Keratinocyte (primary cell): ENCODE measurements at regions not wholly inside any gene's neighbourhood (a gene's known extent, or its start where the extent isn't known, plus 50 kb on each side); places are given as distances from the start of the nearest gene placed in this dataset.

ENCODE experiments used
- EZH2 ChIP-seq: IDR thresholded peaks from one replicate; pipeline ENCODE4 v1.6.1; 2012; ENCODE audit warnings: inconsistent platforms, mild to moderate bottlenecking, low read length, moderate library complexity
- TF ChIP-seq, protein P1 (sequence below), 3 experiments: IDR thresholded peaks in 1 of 3; conservative IDR thresholded peaks in 1 of 3; optimal IDR thresholded peaks in 1 of 3; 2 replicates in 2 of 3; 3 replicates in 1 of 3; pipeline versions ENCODE3 to v1.5.1; 2011; ENCODE audit warnings: low read length in 3 of 3, mild to moderate bottlenecking in 3 of 3, moderate library complexity in 2 of 3, control low read depth in 1 of 3, inconsistent platforms in 1 of 3; ENCODE audit not compliant: insufficient read depth in 2 of 3; ENCODE audit errors: extremely low read depth in 1 of 3

DNA sequence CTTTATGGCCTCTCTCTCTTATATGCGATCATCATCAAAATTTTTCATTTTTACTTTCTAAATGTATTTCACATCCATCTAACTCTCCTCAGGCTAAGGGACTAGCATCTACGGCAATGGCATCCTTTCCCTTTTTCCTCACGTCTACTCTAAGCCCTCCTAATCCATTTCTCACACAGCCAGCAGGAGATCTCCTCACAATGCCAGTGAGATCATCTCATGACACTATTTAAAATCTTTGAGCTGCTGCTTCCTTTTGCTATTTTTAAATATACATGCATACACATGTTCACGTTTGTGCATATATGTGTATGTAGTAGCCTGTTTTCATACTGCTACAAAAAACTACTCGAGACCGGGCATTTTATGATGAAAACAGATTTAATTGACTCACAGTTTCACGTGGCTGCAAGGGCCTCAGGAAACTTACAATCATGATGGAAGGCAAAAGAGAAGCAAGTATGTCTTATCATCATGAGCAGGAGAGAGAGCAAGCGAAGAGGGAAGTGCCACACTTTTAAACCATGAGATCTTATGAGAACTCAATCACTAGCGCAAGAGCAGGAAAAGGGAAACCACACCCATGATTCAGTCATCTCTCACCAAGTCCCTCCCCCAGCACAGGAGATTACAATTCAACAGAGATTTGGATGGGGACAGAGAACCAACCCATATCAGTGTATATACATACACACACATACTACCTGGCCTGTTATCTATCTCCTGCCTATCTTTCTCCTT is 599.2 kb upstream of the ROBO1 start:
- TF ChIP-seq, protein P1, sequence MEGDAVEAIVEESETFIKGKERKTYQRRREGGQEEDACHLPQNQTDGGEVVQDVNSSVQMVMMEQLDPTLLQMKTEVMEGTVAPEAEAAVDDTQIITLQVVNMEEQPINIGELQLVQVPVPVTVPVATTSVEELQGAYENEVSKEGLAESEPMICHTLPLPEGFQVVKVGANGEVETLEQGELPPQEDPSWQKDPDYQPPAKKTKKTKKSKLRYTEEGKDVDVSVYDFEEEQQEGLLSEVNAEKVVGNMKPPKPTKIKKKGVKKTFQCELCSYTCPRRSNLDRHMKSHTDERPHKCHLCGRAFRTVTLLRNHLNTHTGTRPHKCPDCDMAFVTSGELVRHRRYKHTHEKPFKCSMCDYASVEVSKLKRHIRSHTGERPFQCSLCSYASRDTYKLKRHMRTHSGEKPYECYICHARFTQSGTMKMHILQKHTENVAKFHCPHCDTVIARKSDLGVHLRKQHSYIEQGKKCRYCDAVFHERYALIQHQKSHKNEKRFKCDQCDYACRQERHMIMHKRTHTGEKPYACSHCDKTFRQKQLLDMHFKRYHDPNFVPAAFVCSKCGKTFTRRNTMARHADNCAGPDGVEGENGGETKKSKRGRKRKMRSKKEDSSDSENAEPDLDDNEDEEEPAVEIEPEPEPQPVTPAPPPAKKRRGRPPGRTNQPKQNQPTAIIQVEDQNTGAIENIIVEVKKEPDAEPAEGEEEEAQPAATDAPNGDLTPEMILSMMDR (optimal IDR thresholded peaks at IDR 0.05 in 1 of 3, IDR thresholded peaks at IDR 0.05 in 1 of 3, conservative IDR thresholded peaks at IDR 0.05 in 1 of 3; ENCODE audit: extremely low read depth in 1 of 3, insufficient read depth in 2 of 3, low read length in 3 of 3) = no peak
- TF ChIP-seq EZH2 = no peak
